SK-N-SH (cell line): ENCODE measurements at regions not wholly inside any gene's neighbourhood (a gene's known extent, or its start where the extent isn't known, plus 50 kb on each side); places are given as distances from the start of the nearest gene placed in this dataset.

Experiments
- CTCF ChIA-PET: fragments of 300-600, 350-600 bp; formaldehyde crosslinking; extraction: SDS; loops from one replicate; lab custom pipeline; 2021; lab: Yijun Ruan, JAX
- POLR2A ChIA-PET: fragments of 350-600 bp; sonication (Branson Sonifier 250); formaldehyde crosslinking; extraction: SDS; loops from one replicate; lab custom pipeline; 2020; ENCODE audit warnings: antibody characterized with exemption, inconsistent platforms; lab: Yijun Ruan, JAX
- DNase-seq: peaks from one replicate; pipeline ENCODE4 v3.0.0; 2012
- H2AFZ ChIP-seq: fragments of 200-600 bp; sonication (generic); 2 replicates; pipeline ENCODE4 v1.8.1; 2016; ENCODE audit warnings: antibody characterized with exemption, mild to moderate bottlenecking, low read depth
- H3F3A ChIP-seq: fragments of 200-600 bp; sonication (generic); replicated peaks from 2 replicates; pipeline ENCODE3; 2016; ENCODE audit warnings: antibody characterized with exemption, mild to moderate bottlenecking; ENCODE audit not compliant: insufficient read depth
- H3K27ac ChIP-seq, 2 experiments: fragments of 200-500 bp in 1 of 2; fragments of 200-600 bp in 1 of 2; sonication (Bioruptor generic) in 1 of 2; sonication (generic), shearing (Covaris generic) in 1 of 2; 2 replicates each; pipeline versions ENCODE4 v1.5.1 to v1.6.1; 2014 to 2016; ENCODE audit warnings: low read depth in 2 of 2, inconsistent platforms in 1 of 2, low read length in 1 of 2, mild to moderate bottlenecking in 1 of 2, mixed read lengths in 1 of 2
- H3K27me3 ChIP-seq: fragments of 200-600 bp; sonication (generic), shearing (Covaris generic); 2 replicates; pipeline ENCODE4 v1.6.1; 2016; ENCODE audit warnings: mixed run types; ENCODE audit not compliant: insufficient read depth
- H3K36me3 ChIP-seq, 2 experiments: fragments of 200-500 bp in 1 of 2; fragments of 200-600 bp in 1 of 2; sonication (Bioruptor generic) in 1 of 2; sonication (generic) in 1 of 2; replicated peaks in 1 of 2; 2 replicates each; pipeline versions ENCODE3 to v1.5.1; 2014 to 2016; ENCODE audit warnings: low read length in 1 of 2, mild to moderate bottlenecking in 1 of 2; ENCODE audit not compliant: insufficient read depth in 2 of 2, control insufficient read depth in 1 of 2
- H3K4me1 ChIP-seq, 2 experiments: fragments of 200-500 bp in 1 of 2; fragments of 200-600 bp in 1 of 2; sonication (Bioruptor generic) in 1 of 2; sonication (generic), shearing (Covaris generic) in 1 of 2; 2 replicates each; pipeline versions ENCODE4 v1.5.1 to v1.6.1; 2014 to 2016; ENCODE audit warnings: low read depth in 1 of 2, low read length in 1 of 2, mixed run types in 1 of 2; ENCODE audit not compliant: insufficient read depth in 2 of 2, control insufficient read depth in 1 of 2
- H3K4me2 ChIP-seq: fragments of 200-600 bp; sonication (generic), shearing (Covaris generic); 2 replicates; pipeline ENCODE4 v1.6.1; 2017; ENCODE audit warnings: mixed run types
- H3K4me3 ChIP-seq, 2 experiments: fragments of 200-500 bp in 1 of 2; fragments of 200-600 bp in 1 of 2; sonication (Bioruptor generic) in 1 of 2; sonication (generic), shearing (Covaris generic) in 1 of 2; 2 replicates each; pipeline versions ENCODE4 v1.5.1 to v1.8.1; 2014 to 2016; ENCODE audit warnings: low read depth in 2 of 2, inconsistent platforms in 1 of 2, low read length in 1 of 2, mild to moderate bottlenecking in 1 of 2, mixed read lengths in 1 of 2, moderate library complexity in 1 of 2
- H3K79me2 ChIP-seq: fragments of 200-600 bp; sonication (generic); 2 replicates; pipeline ENCODE4 v1.8.1; 2017; ENCODE audit warnings: mild to moderate bottlenecking; ENCODE audit not compliant: insufficient read depth
- H3K9ac ChIP-seq: fragments of 200-600 bp; sonication (generic); 2 replicates; pipeline ENCODE4 v1.6.1; 2017; ENCODE audit warnings: mixed run types
- H3K9me2 ChIP-seq: fragments of 200-600 bp; sonication (generic); 2 replicates; pipeline ENCODE4 v1.6.1; 2017; ENCODE audit warnings: mixed run types
- H3K9me3 ChIP-seq: fragments of 200-600 bp; sonication (generic); 2 replicates; pipeline ENCODE4 v1.6.1; 2017; ENCODE audit warnings: mixed run types, mild to moderate bottlenecking, moderate library complexity
- H4K20me1 ChIP-seq: fragments of 200-600 bp; sonication (generic); 2 replicates; pipeline ENCODE4 v1.6.1; 2017; ENCODE audit warnings: mild to moderate bottlenecking, mixed run types; ENCODE audit not compliant: insufficient read depth
- CHD2 ChIP-seq: fragments of 150-350 bp; IDR thresholded peaks from 2 replicates; pipeline ENCODE4 v1.6.1; 2018; ENCODE audit warnings: low read length; ENCODE audit not compliant: partially characterized antibody
- FOXJ3 ChIP-seq: sonication (generic); formaldehyde crosslinking; IDR thresholded peaks from 2 replicates; pipeline ENCODE4 v1.5.1; 2020; ENCODE audit warnings: mild to moderate bottlenecking, missing genetic modification reagents
- FOXM1 ChIP-seq: IDR thresholded peaks from 2 replicates; pipeline ENCODE4 v1.4.0; 2012; ENCODE audit warnings: low read depth, mild to moderate bottlenecking
- GABPA ChIP-seq: IDR thresholded peaks from 2 replicates; pipeline ENCODE4 v1.4.0; 2012; ENCODE audit warnings: low read depth, mild to moderate bottlenecking
- MEF2A ChIP-seq: IDR thresholded peaks from 2 replicates; pipeline ENCODE4 v1.4.0; 2012; ENCODE audit warnings: low read depth, borderline replicate concordance
- MXI1 ChIP-seq: IDR thresholded peaks from 2 replicates; pipeline ENCODE4 v1.6.1; 2012; ENCODE audit warnings: mild to moderate bottlenecking, low read depth, low read length, improper control_type of control experiment
- NFIC ChIP-seq: IDR thresholded peaks from 2 replicates; pipeline ENCODE4 v1.4.0; 2012; ENCODE audit warnings: borderline replicate concordance
- RAD21 ChIP-seq: IDR thresholded peaks from 2 replicates; pipeline ENCODE4 v1.6.1; 2012; ENCODE audit warnings: mild to moderate bottlenecking, low read length
- TCF12 ChIP-seq: IDR thresholded peaks from 2 replicates; pipeline ENCODE4 v1.4.0; 2012
- TEAD4 ChIP-seq: IDR thresholded peaks from 2 replicates; pipeline ENCODE4 v1.4.0; 2012; ENCODE audit warnings: mild to moderate bottlenecking, borderline replicate concordance; ENCODE audit not compliant: insufficient read depth
- WGBS: methylation state at CpG from one replicate; pipeline ENCODE4 v1.1.6; 2017; ENCODE audit warnings: low lambda C conversion rate; 5-methylcytosine and 5-hydroxymethylcytosine counted together
- TF ChIP-seq, protein P1 (sequence below): IDR thresholded peaks from 2 replicates; pipeline ENCODE4 v1.4.0; 2012; ENCODE audit warnings: low read depth
- TF ChIP-seq, protein P2 (sequence below): IDR thresholded peaks from 2 replicates; pipeline ENCODE4 v1.4.0; 2012; ENCODE audit warnings: low read depth, borderline replicate concordance
- TF ChIP-seq, protein P3 (sequence below): fragments of 200-600 bp; sonication (generic); IDR thresholded peaks from 2 replicates; pipeline ENCODE4 v1.6.1; 2017; ENCODE audit warnings: antibody characterized with exemption, mild to moderate bottlenecking, moderate library complexity
- TF ChIP-seq, protein P4 (sequence below): fragments of 150-350 bp; IDR thresholded peaks from 2 replicates; pipeline ENCODE4 v1.6.1; 2016; ENCODE audit warnings: mild to moderate bottlenecking, low read depth, low read length
- TF ChIP-seq, protein P5 (sequence below): IDR thresholded peaks from 2 replicates; pipeline ENCODE4 v1.4.0; 2012; ENCODE audit warnings: low read depth, borderline replicate concordance
- TF ChIP-seq, protein P6 (sequence below): IDR thresholded peaks from 2 replicates; pipeline ENCODE4; 2012
- TF ChIP-seq, protein P7 (sequence below): fragments of 150-350 bp; IDR thresholded peaks from 2 replicates; pipeline ENCODE4 v1.6.1; 2017; ENCODE audit warnings: antibody characterized with exemption, low read length, low read depth, borderline replicate concordance

DNA sequence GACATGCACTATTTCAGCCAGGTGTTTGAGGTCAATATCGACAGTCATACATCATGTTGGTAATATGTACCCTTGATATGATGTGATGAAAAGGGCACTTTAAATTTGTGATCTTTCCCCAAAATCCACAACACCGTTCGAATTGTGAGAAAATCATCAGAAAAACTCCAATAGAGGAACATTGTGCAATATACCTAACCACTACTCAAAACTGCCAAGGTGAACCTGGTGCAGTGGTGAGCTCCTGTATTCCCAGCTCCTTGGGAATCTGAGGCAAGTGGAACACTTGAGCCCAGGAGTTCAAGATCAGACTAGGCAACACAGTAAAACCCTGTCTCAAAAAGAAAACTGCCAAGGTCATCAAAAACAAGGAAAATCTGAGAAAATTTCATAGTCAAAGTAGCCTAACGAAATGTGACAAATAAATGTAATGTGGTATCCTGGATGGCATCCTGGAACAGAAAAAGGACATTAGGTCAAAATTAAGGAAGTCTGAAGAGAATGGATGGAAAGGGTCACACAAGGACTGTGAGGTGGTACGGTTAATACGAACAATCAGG, 55.6 kb upstream of the LSM6 start:
- H3K79me2 ChIP-seq, result no peaks in the 10 kb centered on the region
- no peaks in the 10 kb centered on the region for H3K27me3 ChIP-seq
- H3K4me3 ChIP-seq, result no peak overlapping the region
- no peak overlapping the region for H3K4me2 ChIP-seq
- no peaks in the 10 kb centered on the region for H4K20me1 ChIP-seq
- H3K9me3 ChIP-seq, result no peaks in the 10 kb centered on the region
- 54% methylated on average over 6 of the region's 6 CpGs for WGBS
- CTCF ChIA-PET, result interaction anchor here (1.3 kb wide), 1 partner anchor 19 kb away, joined by 3 read pairs; no protein-coding TSS in a partner anchor
- H3K27ac ChIP-seq, result no peak overlapping the region
- H3K9me2 ChIP-seq, result no peaks in the 10 kb centered on the region
- H3K4me1 ChIP-seq, result no peaks in the 10 kb centered on the region
- H2AFZ ChIP-seq, result no peak overlapping the region
- DNase-seq, result no peak
- H3K36me3 ChIP-seq, result no peaks in the 10 kb centered on the region
- H3K9ac ChIP-seq, result no peak overlapping the region
- POLR2A ChIA-PET, result no interaction called here
- TF ChIP-seq GABPA (no peak), MEF2A (no peak), TEAD4 (no peak), CHD2 (no peak), FOXM1 (no peak), RAD21 (no peak), NFIC (no peak), MXI1 (no peak), FOXJ3 (CRISPR knock-in tag) (no peak), TCF12 (no peak)
- TF ChIP-seq, protein P1, sequence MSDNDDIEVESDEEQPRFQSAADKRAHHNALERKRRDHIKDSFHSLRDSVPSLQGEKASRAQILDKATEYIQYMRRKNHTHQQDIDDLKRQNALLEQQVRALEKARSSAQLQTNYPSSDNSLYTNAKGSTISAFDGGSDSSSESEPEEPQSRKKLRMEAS, result no peak
- TF ChIP-seq, protein P2, sequence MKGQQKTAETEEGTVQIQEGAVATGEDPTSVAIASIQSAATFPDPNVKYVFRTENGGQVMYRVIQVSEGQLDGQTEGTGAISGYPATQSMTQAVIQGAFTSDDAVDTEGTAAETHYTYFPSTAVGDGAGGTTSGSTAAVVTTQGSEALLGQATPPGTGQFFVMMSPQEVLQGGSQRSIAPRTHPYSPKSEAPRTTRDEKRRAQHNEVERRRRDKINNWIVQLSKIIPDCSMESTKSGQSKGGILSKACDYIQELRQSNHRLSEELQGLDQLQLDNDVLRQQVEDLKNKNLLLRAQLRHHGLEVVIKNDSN, result no peak
- TF ChIP-seq, protein P3, sequence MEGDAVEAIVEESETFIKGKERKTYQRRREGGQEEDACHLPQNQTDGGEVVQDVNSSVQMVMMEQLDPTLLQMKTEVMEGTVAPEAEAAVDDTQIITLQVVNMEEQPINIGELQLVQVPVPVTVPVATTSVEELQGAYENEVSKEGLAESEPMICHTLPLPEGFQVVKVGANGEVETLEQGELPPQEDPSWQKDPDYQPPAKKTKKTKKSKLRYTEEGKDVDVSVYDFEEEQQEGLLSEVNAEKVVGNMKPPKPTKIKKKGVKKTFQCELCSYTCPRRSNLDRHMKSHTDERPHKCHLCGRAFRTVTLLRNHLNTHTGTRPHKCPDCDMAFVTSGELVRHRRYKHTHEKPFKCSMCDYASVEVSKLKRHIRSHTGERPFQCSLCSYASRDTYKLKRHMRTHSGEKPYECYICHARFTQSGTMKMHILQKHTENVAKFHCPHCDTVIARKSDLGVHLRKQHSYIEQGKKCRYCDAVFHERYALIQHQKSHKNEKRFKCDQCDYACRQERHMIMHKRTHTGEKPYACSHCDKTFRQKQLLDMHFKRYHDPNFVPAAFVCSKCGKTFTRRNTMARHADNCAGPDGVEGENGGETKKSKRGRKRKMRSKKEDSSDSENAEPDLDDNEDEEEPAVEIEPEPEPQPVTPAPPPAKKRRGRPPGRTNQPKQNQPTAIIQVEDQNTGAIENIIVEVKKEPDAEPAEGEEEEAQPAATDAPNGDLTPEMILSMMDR, result no peak
- TF ChIP-seq, protein P4, sequence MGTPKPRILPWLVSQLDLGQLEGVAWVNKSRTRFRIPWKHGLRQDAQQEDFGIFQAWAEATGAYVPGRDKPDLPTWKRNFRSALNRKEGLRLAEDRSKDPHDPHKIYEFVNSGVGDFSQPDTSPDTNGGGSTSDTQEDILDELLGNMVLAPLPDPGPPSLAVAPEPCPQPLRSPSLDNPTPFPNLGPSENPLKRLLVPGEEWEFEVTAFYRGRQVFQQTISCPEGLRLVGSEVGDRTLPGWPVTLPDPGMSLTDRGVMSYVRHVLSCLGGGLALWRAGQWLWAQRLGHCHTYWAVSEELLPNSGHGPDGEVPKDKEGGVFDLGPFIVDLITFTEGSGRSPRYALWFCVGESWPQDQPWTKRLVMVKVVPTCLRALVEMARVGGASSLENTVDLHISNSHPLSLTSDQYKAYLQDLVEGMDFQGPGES, result no peak
- TF ChIP-seq, protein P5, sequence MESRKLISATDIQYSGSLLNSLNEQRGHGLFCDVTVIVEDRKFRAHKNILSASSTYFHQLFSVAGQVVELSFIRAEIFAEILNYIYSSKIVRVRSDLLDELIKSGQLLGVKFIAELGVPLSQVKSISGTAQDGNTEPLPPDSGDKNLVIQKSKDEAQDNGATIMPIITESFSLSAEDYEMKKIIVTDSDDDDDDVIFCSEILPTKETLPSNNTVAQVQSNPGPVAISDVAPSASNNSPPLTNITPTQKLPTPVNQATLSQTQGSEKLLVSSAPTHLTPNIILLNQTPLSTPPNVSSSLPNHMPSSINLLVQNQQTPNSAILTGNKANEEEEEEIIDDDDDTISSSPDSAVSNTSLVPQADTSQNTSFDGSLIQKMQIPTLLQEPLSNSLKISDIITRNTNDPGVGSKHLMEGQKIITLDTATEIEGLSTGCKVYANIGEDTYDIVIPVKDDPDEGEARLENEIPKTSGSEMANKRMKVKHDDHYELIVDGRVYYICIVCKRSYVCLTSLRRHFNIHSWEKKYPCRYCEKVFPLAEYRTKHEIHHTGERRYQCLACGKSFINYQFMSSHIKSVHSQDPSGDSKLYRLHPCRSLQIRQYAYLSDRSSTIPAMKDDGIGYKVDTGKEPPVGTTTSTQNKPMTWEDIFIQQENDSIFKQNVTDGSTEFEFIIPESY, result no peak
- TF ChIP-seq, protein P6, sequence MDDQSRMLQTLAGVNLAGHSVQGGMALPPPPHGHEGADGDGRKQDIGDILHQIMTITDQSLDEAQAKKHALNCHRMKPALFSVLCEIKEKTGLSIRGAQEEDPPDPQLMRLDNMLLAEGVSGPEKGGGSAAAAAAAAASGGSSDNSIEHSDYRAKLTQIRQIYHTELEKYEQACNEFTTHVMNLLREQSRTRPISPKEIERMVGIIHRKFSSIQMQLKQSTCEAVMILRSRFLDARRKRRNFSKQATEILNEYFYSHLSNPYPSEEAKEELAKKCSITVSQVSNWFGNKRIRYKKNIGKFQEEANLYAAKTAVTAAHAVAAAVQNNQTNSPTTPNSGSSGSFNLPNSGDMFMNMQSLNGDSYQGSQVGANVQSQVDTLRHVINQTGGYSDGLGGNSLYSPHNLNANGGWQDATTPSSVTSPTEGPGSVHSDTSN, result no peak
- TF ChIP-seq, protein P7, sequence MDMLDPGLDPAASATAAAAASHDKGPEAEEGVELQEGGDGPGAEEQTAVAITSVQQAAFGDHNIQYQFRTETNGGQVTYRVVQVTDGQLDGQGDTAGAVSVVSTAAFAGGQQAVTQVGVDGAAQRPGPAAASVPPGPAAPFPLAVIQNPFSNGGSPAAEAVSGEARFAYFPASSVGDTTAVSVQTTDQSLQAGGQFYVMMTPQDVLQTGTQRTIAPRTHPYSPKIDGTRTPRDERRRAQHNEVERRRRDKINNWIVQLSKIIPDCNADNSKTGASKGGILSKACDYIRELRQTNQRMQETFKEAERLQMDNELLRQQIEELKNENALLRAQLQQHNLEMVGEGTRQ, result no peak
- no peaks in the 10 kb centered on the region for H3F3A ChIP-seq
